ENCODE measurements at regions not wholly inside any gene's neighbourhood (a gene's known extent, or its start where the extent isn't known, plus 50 kb on each side); places are given as distances from the start of the nearest gene placed in this dataset.

DNA sequence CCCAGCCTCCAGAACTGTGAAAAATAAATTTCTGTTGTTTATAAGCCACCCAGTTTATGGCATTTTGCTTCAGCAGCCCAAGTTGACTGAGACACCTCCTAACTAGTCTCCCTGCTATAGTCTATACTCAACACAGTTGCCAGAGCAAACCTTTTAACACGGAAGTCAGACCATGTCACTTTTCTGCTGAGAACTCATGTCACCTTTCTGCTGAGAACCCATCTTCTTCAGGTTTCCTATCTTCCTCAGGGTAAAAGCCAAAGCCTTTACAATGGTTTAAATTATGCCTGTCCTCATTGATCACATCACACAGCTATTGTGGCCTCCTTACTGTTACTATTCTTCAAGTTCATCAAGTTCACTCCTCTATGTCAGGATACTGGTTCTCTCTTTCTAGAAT is 74.3 kb upstream of the SOX6 start:
- no peak for DNase-seq

- DNase-seq = no peak
These were observed 65.5 kb upstream of the SOX6 start for GRCh38 chr11:16421826-16422225.

- no peak for DNase-seq
These were observed 62.2 kb upstream of the SOX6 start for GRCh38 chr11:16418428-16419097.

GRCh38 chr11:16412525-16413172 is 56.3 kb upstream of the SOX6 start:
- no peak for DNase-seq

- DNase-seq = no peak
These were observed 54.1 kb upstream of the SOX6 start for GRCh38 chr11:16410479-16410878.

- no peak for DNase-seq
These were observed 52.3 kb upstream of the SOX6 start for GRCh38 chr11:16408619-16409018.

GRCh38 chr11:16406226-16406625 is 49.9 kb upstream of the SOX6 start:
- DNase-seq = no peak

Measured in suppressor macrophage (primary cell).